ENCODE measurements at regions not wholly inside any gene's neighbourhood (a gene's known extent, or its start where the extent isn't known, plus 50 kb on each side); places are given as distances from the start of the nearest gene placed in this dataset.

DNA sequence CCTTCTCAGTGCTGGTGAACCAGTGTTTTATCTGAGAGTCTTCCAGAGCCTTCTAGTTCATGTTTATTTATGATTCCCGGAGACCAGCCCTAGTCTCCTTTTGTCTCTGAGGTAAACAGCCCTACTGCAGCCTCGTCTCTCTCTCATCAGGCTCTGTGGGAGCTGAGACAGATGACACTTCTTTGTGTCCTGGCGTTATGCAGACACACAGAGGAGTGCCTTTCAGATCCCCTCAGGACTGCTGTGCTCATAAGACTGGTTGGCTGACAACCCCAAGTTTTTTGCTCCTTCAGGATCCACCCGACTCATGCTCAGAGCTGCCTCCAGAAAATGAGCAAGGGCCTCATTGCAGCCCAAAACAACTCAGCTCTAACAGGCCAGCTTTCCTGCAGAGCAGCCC lies 523.8 kb upstream of the SPHKAP start:
- TF ChIP-seq, protein P1, sequence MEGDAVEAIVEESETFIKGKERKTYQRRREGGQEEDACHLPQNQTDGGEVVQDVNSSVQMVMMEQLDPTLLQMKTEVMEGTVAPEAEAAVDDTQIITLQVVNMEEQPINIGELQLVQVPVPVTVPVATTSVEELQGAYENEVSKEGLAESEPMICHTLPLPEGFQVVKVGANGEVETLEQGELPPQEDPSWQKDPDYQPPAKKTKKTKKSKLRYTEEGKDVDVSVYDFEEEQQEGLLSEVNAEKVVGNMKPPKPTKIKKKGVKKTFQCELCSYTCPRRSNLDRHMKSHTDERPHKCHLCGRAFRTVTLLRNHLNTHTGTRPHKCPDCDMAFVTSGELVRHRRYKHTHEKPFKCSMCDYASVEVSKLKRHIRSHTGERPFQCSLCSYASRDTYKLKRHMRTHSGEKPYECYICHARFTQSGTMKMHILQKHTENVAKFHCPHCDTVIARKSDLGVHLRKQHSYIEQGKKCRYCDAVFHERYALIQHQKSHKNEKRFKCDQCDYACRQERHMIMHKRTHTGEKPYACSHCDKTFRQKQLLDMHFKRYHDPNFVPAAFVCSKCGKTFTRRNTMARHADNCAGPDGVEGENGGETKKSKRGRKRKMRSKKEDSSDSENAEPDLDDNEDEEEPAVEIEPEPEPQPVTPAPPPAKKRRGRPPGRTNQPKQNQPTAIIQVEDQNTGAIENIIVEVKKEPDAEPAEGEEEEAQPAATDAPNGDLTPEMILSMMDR (IDR thresholded peaks at IDR 0.05), result no peak
- no peak for TF ChIP-seq POLR2A (IDR thresholded peaks at IDR 0.05)

Data from thyroid gland (tissue), 4 donors.